PC-3 (cell line): ENCODE measurements at regions not wholly inside any gene's neighbourhood (a gene's known extent, or its start where the extent isn't known, plus 50 kb on each side); places are given as distances from the start of the nearest gene placed in this dataset.

Experiments used
- EZH2 ChIP-seq: fragments of 300-600 bp; sonication (generic); IDR thresholded peaks from one replicate; pipeline ENCODE4 v1.6.1; 2017; ENCODE audit warnings: antibody characterized with exemption, mild to moderate bottlenecking, low read length; ENCODE audit not compliant: unreplicated experiment
- TF ChIP-seq, protein P1 (sequence below): fragments of 300-600 bp; sonication (generic); conservative IDR thresholded peaks from 2 replicates; pipeline ENCODE4 v1.5.1; 2017; ENCODE audit warnings: antibody characterized with exemption, low read depth, mild to moderate bottlenecking, low read length

- TF ChIP-seq, protein P1, sequence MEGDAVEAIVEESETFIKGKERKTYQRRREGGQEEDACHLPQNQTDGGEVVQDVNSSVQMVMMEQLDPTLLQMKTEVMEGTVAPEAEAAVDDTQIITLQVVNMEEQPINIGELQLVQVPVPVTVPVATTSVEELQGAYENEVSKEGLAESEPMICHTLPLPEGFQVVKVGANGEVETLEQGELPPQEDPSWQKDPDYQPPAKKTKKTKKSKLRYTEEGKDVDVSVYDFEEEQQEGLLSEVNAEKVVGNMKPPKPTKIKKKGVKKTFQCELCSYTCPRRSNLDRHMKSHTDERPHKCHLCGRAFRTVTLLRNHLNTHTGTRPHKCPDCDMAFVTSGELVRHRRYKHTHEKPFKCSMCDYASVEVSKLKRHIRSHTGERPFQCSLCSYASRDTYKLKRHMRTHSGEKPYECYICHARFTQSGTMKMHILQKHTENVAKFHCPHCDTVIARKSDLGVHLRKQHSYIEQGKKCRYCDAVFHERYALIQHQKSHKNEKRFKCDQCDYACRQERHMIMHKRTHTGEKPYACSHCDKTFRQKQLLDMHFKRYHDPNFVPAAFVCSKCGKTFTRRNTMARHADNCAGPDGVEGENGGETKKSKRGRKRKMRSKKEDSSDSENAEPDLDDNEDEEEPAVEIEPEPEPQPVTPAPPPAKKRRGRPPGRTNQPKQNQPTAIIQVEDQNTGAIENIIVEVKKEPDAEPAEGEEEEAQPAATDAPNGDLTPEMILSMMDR: no peak
- no peak for TF ChIP-seq EZH2
These were observed 85.7 kb upstream of the SPIN4 start for GRCh38 chrX:63436865-63437264.
